K562 (cell line): ENCODE measurements at regions not wholly inside any gene's neighbourhood (a gene's known extent, or its start where the extent isn't known, plus 50 kb on each side); places are given as distances from the start of the nearest gene placed in this dataset.
A peak's percentile ranks its signal among the peaks of the same experiment; 100 is the strongest.
"Not testable (repeated sequence)": the region's sequence is repeated elsewhere in the genome, so short reads cannot be mapped to it uniquely, and the experiment has no call there.

Source experiments
- ATAC-seq: fragments of 200-7000 bp; cut with Tn5 transposase; 3 replicates; pipeline ENCODE4 v1.9.1; 2020; ENCODE audit warnings: moderate library complexity
- BruUV-seq: library from RNA; stranded (reverse); fragments of 400-500 nt; replicated peaks from 2 replicates; lab custom pipeline; 2021; lab: Mats Ljungman, UMichigan
- CTCF ChIA-PET: fragments of 300-600 bp; formaldehyde crosslinking; extraction: SDS; loops from one replicate; lab custom pipeline; 2021; ENCODE audit warnings: low intra/inter-chr PET ratio; lab: Yijun Ruan, JAX
- POLR2A ChIA-PET: fragments of 300-600, 350-650 bp; sonication (Branson Sonifier 250); formaldehyde crosslinking; extraction: SDS; loops from one replicate; lab custom pipeline; 2021; ENCODE audit warnings: antibody characterized with exemption, inconsistent platforms; lab: Yijun Ruan, JAX
- DNase-seq, 4 experiments: peaks; one replicate each; pipeline versions ENCODE4 v3.0.0 to v3.0.0-alpha.2; 2011 to 2018; ENCODE audit warnings: low spot score in 3 of 4, mixed read lengths in 3 of 4; ENCODE audit errors: extremely low read depth in 1 of 4
- FAIRE-seq: peaks from 2 replicates; lab custom pipeline; 2011; peaks lifted over from hg19 to GRCh38; lab: Jason Lieb, UNC
- H2AFZ ChIP-seq: 2 replicates; pipeline ENCODE4 v1.6.0; 2011; ENCODE audit warnings: low read depth, low read length, control low read depth, inconsistent platforms
- H3K27ac ChIP-seq: fragments of 200-600 bp; 3 replicates; pipeline ENCODE4 v1.8.0; 2011; ENCODE audit warnings: low read depth, mild to moderate bottlenecking, control low read depth, inconsistent platforms, low read length, moderate library complexity, mixed read lengths; ENCODE audit errors: extremely low read depth
- H3K27me3 ChIP-seq, 2 experiments: fragments of 300-600 bp in 1 of 2; 2 replicates in 1 of 2; 3 replicates in 1 of 2; pipeline versions ENCODE4 v1.6.0 to v1.8.0; 2011; ENCODE audit warnings: inconsistent platforms in 2 of 2, low read length in 2 of 2, mild to moderate bottlenecking in 1 of 2, mixed read lengths in 1 of 2, moderate library complexity in 1 of 2; ENCODE audit not compliant: control insufficient read depth in 2 of 2, insufficient read depth in 2 of 2
- H3K36me3 ChIP-seq: fragments of 300-600 bp; 3 replicates; pipeline ENCODE4 v1.8.0; 2011; ENCODE audit warnings: mild to moderate bottlenecking, low read length, inconsistent platforms; ENCODE audit not compliant: control insufficient read depth, insufficient read depth
- H3K4me1 ChIP-seq, 2 experiments: fragments of 200-600 bp in 1 of 2; replicated peaks in 1 of 2; 2 replicates in 1 of 2; 3 replicates in 1 of 2; pipeline versions ENCODE4 v1.5.1 to v1.8.0; 2011; ENCODE audit warnings: inconsistent platforms in 2 of 2, low read length in 2 of 2, mild to moderate bottlenecking in 1 of 2, mixed read lengths in 1 of 2, moderate library complexity in 1 of 2; ENCODE audit not compliant: control insufficient read depth in 2 of 2, insufficient read depth in 2 of 2
- H3K4me2 ChIP-seq: 2 replicates; pipeline ENCODE4 v1.6.1; 2011; ENCODE audit warnings: low read length, control low read depth, inconsistent platforms, mixed read lengths; ENCODE audit not compliant: insufficient read depth
- H3K4me3 ChIP-seq: fragments of 200-600 bp; sonication (generic), shearing (Covaris generic); 2 replicates; pipeline ENCODE4 v1.5.1; 2016; ENCODE audit warnings: control low read depth, inconsistent platforms
- H3K79me2 ChIP-seq: fragments of 200-600 bp; 3 replicates; pipeline ENCODE4 v1.8.0; 2011; ENCODE audit warnings: low read length, inconsistent platforms; ENCODE audit not compliant: control insufficient read depth, insufficient read depth
- H3K9ac ChIP-seq, 2 experiments: 2 replicates each; pipeline versions ENCODE4 v1.6.0 to v1.6.1; 2011; ENCODE audit warnings: low read depth in 2 of 2, low read length in 2 of 2, control low read depth in 1 of 2, inconsistent platforms in 1 of 2, mild to moderate bottlenecking in 1 of 2, mixed read lengths in 1 of 2; ENCODE audit not compliant: insufficient read depth in 1 of 2
- H3K9me1 ChIP-seq: one replicate; pipeline ENCODE4 v1.6.0; 2011; ENCODE audit warnings: inconsistent platforms, mild to moderate bottlenecking, low read length, moderate library complexity; ENCODE audit not compliant: control insufficient read depth, insufficient read depth
- H3K9me3 ChIP-seq: replicated peaks from 2 replicates; pipeline ENCODE4 v1.5.1; 2011; ENCODE audit warnings: low read depth, low read length, inconsistent platforms; ENCODE audit not compliant: control insufficient read depth, insufficient read depth
- H4K20me1 ChIP-seq: replicated peaks from 2 replicates; pipeline ENCODE4 v1.6.1; 2011; ENCODE audit warnings: low read length, inconsistent platforms, mixed read lengths; ENCODE audit not compliant: control insufficient read depth, insufficient read depth
- BCOR ChIP-seq: fragments of 450-650 bp; IDR thresholded peaks from 2 replicates; pipeline ENCODE4 v1.6.1; 2016
- HNRNPL ChIP-seq: fragments of 200-400 bp; formaldehyde crosslinking; IDR thresholded peaks from 2 replicates; pipeline ENCODE4 v1.6.1; 2017; ENCODE audit warnings: low read depth, mild to moderate bottlenecking, low read length
- IRF1 ChIP-seq: sonication (generic); formaldehyde crosslinking; IDR thresholded peaks from 2 replicates; pipeline ENCODE4 v1.8.0; 2022; ENCODE audit warnings: missing genetic modification reagents, mild to moderate bottlenecking, borderline replicate concordance
- KDM1A ChIP-seq, 2 experiments: fragments of 450-650 bp; IDR thresholded peaks; 2 replicates each; pipeline ENCODE4 v1.6.1; 2016; ENCODE audit warnings: mild to moderate bottlenecking in 2 of 2
- NR1H2 ChIP-seq: sonication (generic); formaldehyde crosslinking; IDR thresholded peaks from 2 replicates; pipeline ENCODE4 v1.4.0; 2020; ENCODE audit warnings: mild to moderate bottlenecking, missing genetic modification reagents
- RBM25 ChIP-seq: fragments of 200-400 bp; formaldehyde crosslinking; IDR thresholded peaks from 2 replicates; pipeline ENCODE4 v1.6.1; 2018; ENCODE audit warnings: low read length, low read depth, moderate library complexity; ENCODE audit not compliant: severe bottlenecking
- SMARCA5 ChIP-seq: fragments of 450-650 bp; IDR thresholded peaks from 2 replicates; pipeline ENCODE4 v1.6.1; 2016
- SUPT5H ChIP-seq: fragments of 450-650 bp; IDR thresholded peaks from 2 replicates; pipeline ENCODE4 v1.6.1; 2016
- ZKSCAN3 ChIP-seq: fragments of 250-450 bp; sonication (Bioruptor Pico); IDR thresholded peaks from 2 replicates; pipeline ENCODE4 v1.4.0; 2020
- ZNF134 ChIP-seq: fragments of 250-450 bp; sonication (Bioruptor Pico); conservative IDR thresholded peaks from 2 replicates; pipeline ENCODE4 v1.4.0; 2020
- ZNF146 ChIP-seq: IDR thresholded peaks from one replicate; pipeline ENCODE4 v1.6.1; 2018; ENCODE audit warnings: missing compliant biosample characterization; ENCODE audit not compliant: unreplicated experiment
- ZNF764 ChIP-seq: fragments of 250-450 bp; sonication (Bioruptor Pico); IDR thresholded peaks from 2 replicates; pipeline ENCODE4 v1.4.0; 2020; ENCODE audit warnings: low read depth, mild to moderate bottlenecking, moderate library complexity
- WGBS: fragments of 100-300 bp; shearing (Covaris generic); methylation state at CpG from one replicate; pipeline ENCODE4 v1.1.6; 2016; ENCODE audit warnings: low coverage, mixed read lengths; ENCODE audit not compliant: insufficient coverage; ENCODE audit errors: missing lambda C conversion rate; 5-methylcytosine and 5-hydroxymethylcytosine counted together
- in situ Hi-C: fragments of 300-500 bp; cut with MboI; formaldehyde crosslinking; loops from 4 replicates; pipeline ENCODE4 v1.15.0; 2018; ENCODE audit warnings: inconsistent platforms, mixed read lengths
- intact Hi-C: fragments of 100-400 bp; cut with micrococcal nuclease; formaldehyde crosslinking; loops from 2 replicates; pipeline ENCODE4 v1.14.2; 2022

GRCh38 chr5:39755452-39755851, 330.7 kb upstream of the DAB2 start:
- no peak for ATAC-seq
- Histone ChIP-seq H3K4me2 (no peak overlapping the region), H3K9me3 (no peaks in the 10 kb centered on the region), H3K27ac (peak overlapping the region; percentile 19; the same call in 1 of the 3 replicates), H3K4me1 (peaks cover 0 to 5% of the 10 kb centered on the region in 2 experiments; a peak in 2 of 5 replicates), H3K9me1 (no peaks in the 10 kb centered on the region), H3K79me2 (no peaks in the 10 kb centered on the region), H4K20me1 (no peaks in the 10 kb centered on the region), H2AFZ (no peak overlapping the region), H3K36me3 (no peaks in the 10 kb centered on the region), H3K4me3 (no peak overlapping the region), H3K9ac (no peak overlapping the region), H3K27me3 (no peaks in the 10 kb centered on the region)
- POLR2A ChIA-PET = interaction anchor here (0.6 kb wide), 1 partner anchor 169 kb away, joined by 4 read pairs; no protein-coding TSS in a partner anchor
- TF ChIP-seq ZKSCAN3 (no peak), IRF1 (CRISPR knock-in tag) (no peak), ZNF764 (no peak), ZNF134 (CRISPR knock-in tag) (no peak), NR1H2 (no peak), HNRNPL (no peak), SUPT5H (no peak)
- intact Hi-C loops = no loop called here
- in situ Hi-C loops = no loop called here
- DNase-seq = no peak
- no TSS peak for BruUV-seq
- FAIRE-seq = no peak
- CTCF ChIA-PET = no interaction called here

- H3K36me3 ChIP-seq, H3K9me3 ChIP-seq, in situ Hi-C loops, H3K27me3 ChIP-seq, H3K4me2 ChIP-seq, H2AFZ ChIP-seq, FAIRE-seq, intact Hi-C loops, H3K4me1 ChIP-seq, H3K4me3 ChIP-seq, CTCF ChIA-PET, H4K20me1 ChIP-seq, DNase-seq, H3K9ac ChIP-seq, H3K27ac ChIP-seq, H3K79me2 ChIP-seq, BruUV-seq, POLR2A ChIA-PET, ATAC-seq, H3K9me1 ChIP-seq: not testable (repeated sequence)
- 8% methylated on average over 1 of the region's 1 CpG for WGBS
- TF ChIP-seq KDM1A (IDR thresholded peaks at IDR 0.05) (0 out of 4 replicates have a peak, but pooled peaks of 1 of the 2 experiments have one; percentile 9), RBM25 (peak; percentile 62), BCOR (peak; percentile 61; the same call in 1 of the 2 replicates), ZNF146 (peak; percentile 94), SMARCA5 (0 out of 2 replicates have a peak, but pooled peaks have one; percentile 26)
These were observed 329.0 kb upstream of the DAB2 start for GRCh38 chr5:39753747-39754146.
